ENCODE measurements at regions not wholly inside any gene's neighbourhood (a gene's known extent, or its start where the extent isn't known, plus 50 kb on each side); places are given as distances from the start of the nearest gene placed in this dataset.

GRCh38 chr7:67426654-67427053 lies 430.0 kb downstream of the TYW1 start:
- DNase-seq, result no peak

- no peak for DNase-seq
These were observed 433.1 kb downstream of the TYW1 start for GRCh38 chr7:67429735-67430134.

GRCh38 chr7:67432536-67433234 lies 436.1 kb downstream of the TYW1 start:
- DNase-seq, result no peak

GRCh38 chr7:67435894-67436535 lies 439.4 kb downstream of the TYW1 start:
- DNase-seq, result no peak

- DNase-seq, result no peak
These were observed 441.7 kb downstream of the TYW1 start for GRCh38 chr7:67438198-67438882.

- DNase-seq, result no peak
These were observed 442.4 kb downstream of the TYW1 start for GRCh38 chr7:67438913-67439505.

- DNase-seq, result no peak
These were observed 443.7 kb downstream of the TYW1 start for GRCh38 chr7:67440321-67440720.

- DNase-seq, result no peak
These were observed 449.1 kb downstream of the TYW1 start for GRCh38 chr7:67445728-67446127.

GRCh38 chr7:67447297-67447696 lies 450.7 kb downstream of the TYW1 start:
- DNase-seq, result no peak

- DNase-seq, result no peak
These were observed 451.6 kb downstream of the TYW1 start for GRCh38 chr7:67448271-67448670.

GRCh38 chr7:67450171-67450570 lies 453.5 kb downstream of the TYW1 start:
- no peak for DNase-seq

GRCh38 chr7:67451306-67451705 lies 454.7 kb downstream of the TYW1 start:
- no peak for DNase-seq

- DNase-seq, result no peak
These were observed 455.9 kb downstream of the TYW1 start for GRCh38 chr7:67452516-67453026.

GRCh38 chr7:67453580-67454380 lies 457.1 kb downstream of the TYW1 start:
- no peak for DNase-seq

- DNase-seq, result no peak
These were observed 458.9 kb downstream of the TYW1 start for GRCh38 chr7:67455508-67455907.

- DNase-seq, result peak; percentile 79
These were observed 466.2 kb downstream of the TYW1 start for GRCh38 chr7:67462781-67463191.

GRCh38 chr7:67463316-67463715 lies 466.7 kb downstream of the TYW1 start:
- DNase-seq, result no peak

- DNase-seq, result no peak
These were observed 467.4 kb downstream of the TYW1 start for GRCh38 chr7:67463983-67464382.

- no peak for DNase-seq
These were observed 469.5 kb downstream of the TYW1 start for GRCh38 chr7:67466109-67466508.

GRCh38 chr7:67470256-67470751 lies 473.7 kb downstream of the TYW1 start:
- DNase-seq, result peak; percentile 56

GRCh38 chr7:67475293-67475692 lies 478.7 kb downstream of the TYW1 start:
- DNase-seq, result no peak

GRCh38 chr7:67478066-67478465 lies 481.4 kb downstream of the TYW1 start:
- no peak for DNase-seq

All from right forelimb (tissue), 1 donor.